ENCODE measurements at regions not wholly inside any gene's neighbourhood (a gene's known extent, or its start where the extent isn't known, plus 50 kb on each side); places are given as distances from the start of the nearest gene placed in this dataset.

DNA sequence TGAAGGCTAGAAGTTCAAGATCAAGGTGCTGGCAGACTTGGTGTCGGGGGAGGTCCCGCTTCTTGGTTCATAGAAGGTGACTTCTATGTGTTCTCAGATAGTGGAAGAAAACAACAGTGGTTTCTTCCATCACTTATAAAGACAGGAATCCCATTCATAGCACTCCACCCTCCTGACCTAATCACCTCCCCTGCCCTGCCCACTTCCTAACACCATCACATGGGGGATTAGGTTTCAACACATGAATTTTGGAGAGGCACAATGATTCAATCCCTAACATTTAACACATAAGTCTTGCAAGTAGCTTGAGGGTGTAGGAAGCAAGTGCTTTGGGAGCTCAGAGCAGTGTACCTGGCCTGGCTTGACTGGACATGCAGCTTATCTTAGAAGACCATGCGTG, 142.8 kb upstream of the TSHZ3 start:
- Histone ChIP-seq H3K4me1 (ENCODE audit: control insufficient read depth in 1 of 2, insufficient read depth in 2 of 2, low read depth in 1 of 2, low read length in 1 of 2) (no peaks in the 10 kb centered on the region), H3F3A (replicated peaks; ENCODE audit: insufficient read depth) (no peaks in the 10 kb centered on the region), H3K79me2 (ENCODE audit: insufficient read depth) (no peaks in the 10 kb centered on the region), H3K27ac (ENCODE audit: low read depth in 2 of 2, low read length in 1 of 2) (no peak overlapping the region), H4K20me1 (ENCODE audit: insufficient read depth) (no peaks in the 10 kb centered on the region), H3K9me3 (no peaks in the 10 kb centered on the region), H3K9ac (no peak overlapping the region), H2AFZ (ENCODE audit: low read depth) (no peak overlapping the region), H3K9me2 (no peaks in the 10 kb centered on the region), H3K36me3 (replicated peaks in 1 of 2; ENCODE audit: control insufficient read depth in 1 of 2, insufficient read depth in 2 of 2, low read length in 1 of 2) (no peaks in the 10 kb centered on the region), H3K4me3 (ENCODE audit: low read depth in 2 of 2, low read length in 1 of 2) (no peak overlapping the region), H3K27me3 (ENCODE audit: insufficient read depth) (no peaks in the 10 kb centered on the region), H3K4me2 (no peak overlapping the region)
- no peak for DNase-seq
- CTCF ChIA-PET: interaction anchor here (0.9 kb wide), 1 partner anchor 23 kb away, joined by 3 read pairs; no protein-coding TSS in a partner anchor
- TF ChIP-seq SMC3 (IDR thresholded peaks at IDR 0.05; ENCODE audit: low read depth, low read length): no peak
- no peak for TF ChIP-seq JUND (IDR thresholded peaks at IDR 0.05)
- no peak for TF ChIP-seq SIN3A (IDR thresholded peaks at IDR 0.05; ENCODE audit: borderline replicate concordance, low read depth, low read length)
- TF ChIP-seq MXI1 (IDR thresholded peaks at IDR 0.05; ENCODE audit: low read depth, low read length): no peak
- 33% methylated on average over 3 of the region's 3 CpGs for WGBS (ENCODE audit: low lambda C conversion rate)
- POLR2A ChIA-PET: no interaction called here

DNA sequence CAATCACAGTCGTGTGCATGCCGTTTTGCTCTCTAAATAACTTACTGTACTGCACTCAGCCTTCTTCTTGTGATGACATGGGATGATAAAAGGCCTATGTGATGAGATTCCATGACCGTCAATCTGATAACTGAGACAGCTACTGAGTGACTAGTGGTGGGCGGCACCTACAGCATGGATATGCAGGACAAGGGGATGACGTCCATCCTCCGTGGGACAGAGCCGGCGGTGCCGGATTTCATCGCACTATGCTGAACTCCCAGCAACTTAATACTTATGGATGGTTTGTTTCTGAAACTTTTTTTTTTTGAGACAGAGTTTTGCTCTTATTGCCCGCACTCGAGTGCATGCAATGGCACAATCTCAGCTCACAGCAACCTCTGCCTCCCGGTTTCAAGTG, 146.8 kb upstream of the TSHZ3 start:
- Histone ChIP-seq H3K4me1 (ENCODE audit: control insufficient read depth in 1 of 2, insufficient read depth in 2 of 2, low read depth in 1 of 2, low read length in 1 of 2) (no peaks in the 10 kb centered on the region; a peak in 1 of 4 replicates), H2AFZ (ENCODE audit: low read depth) (no peak overlapping the region), H3K9me2 (no peaks in the 10 kb centered on the region), H3K36me3 (replicated peaks in 1 of 2; ENCODE audit: control insufficient read depth in 1 of 2, insufficient read depth in 2 of 2, low read length in 1 of 2) (no peaks in the 10 kb centered on the region), H3K27ac (ENCODE audit: low read depth in 2 of 2, low read length in 1 of 2) (no peak overlapping the region), H3K4me2 (no peak overlapping the region), H3K79me2 (ENCODE audit: insufficient read depth) (no peaks in the 10 kb centered on the region), H3F3A (replicated peaks; ENCODE audit: insufficient read depth) (no peaks in the 10 kb centered on the region), H3K4me3 (ENCODE audit: low read depth in 2 of 2, low read length in 1 of 2) (no peak overlapping the region), H4K20me1 (ENCODE audit: insufficient read depth) (no peaks in the 10 kb centered on the region), H3K9me3 (no peaks in the 10 kb centered on the region), H3K9ac (no peak overlapping the region), H3K27me3 (ENCODE audit: insufficient read depth) (no peaks in the 10 kb centered on the region)
- no peak for TF ChIP-seq TEAD4 (IDR thresholded peaks at IDR 0.05; ENCODE audit: borderline replicate concordance, insufficient read depth)
- TF ChIP-seq RXRA (IDR thresholded peaks at IDR 0.05; ENCODE audit: borderline replicate concordance, low read depth): no peak
- TF ChIP-seq, protein P1, sequence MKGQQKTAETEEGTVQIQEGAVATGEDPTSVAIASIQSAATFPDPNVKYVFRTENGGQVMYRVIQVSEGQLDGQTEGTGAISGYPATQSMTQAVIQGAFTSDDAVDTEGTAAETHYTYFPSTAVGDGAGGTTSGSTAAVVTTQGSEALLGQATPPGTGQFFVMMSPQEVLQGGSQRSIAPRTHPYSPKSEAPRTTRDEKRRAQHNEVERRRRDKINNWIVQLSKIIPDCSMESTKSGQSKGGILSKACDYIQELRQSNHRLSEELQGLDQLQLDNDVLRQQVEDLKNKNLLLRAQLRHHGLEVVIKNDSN (IDR thresholded peaks at IDR 0.05; ENCODE audit: borderline replicate concordance, low read depth): no peak
- TF ChIP-seq MXI1 (IDR thresholded peaks at IDR 0.05; ENCODE audit: low read depth, low read length): no peak
- TF ChIP-seq CHD2 (IDR thresholded peaks at IDR 0.05; ENCODE audit: low read length, partially characterized antibody): no peak
- TF ChIP-seq POLR2AphosphoS5 (IDR thresholded peaks at IDR 0.05; ENCODE audit: low read depth, low read length): no peak
- TF ChIP-seq YY1 (IDR thresholded peaks at IDR 0.05; ENCODE audit: low read depth): no peak
- TF ChIP-seq, protein P2, sequence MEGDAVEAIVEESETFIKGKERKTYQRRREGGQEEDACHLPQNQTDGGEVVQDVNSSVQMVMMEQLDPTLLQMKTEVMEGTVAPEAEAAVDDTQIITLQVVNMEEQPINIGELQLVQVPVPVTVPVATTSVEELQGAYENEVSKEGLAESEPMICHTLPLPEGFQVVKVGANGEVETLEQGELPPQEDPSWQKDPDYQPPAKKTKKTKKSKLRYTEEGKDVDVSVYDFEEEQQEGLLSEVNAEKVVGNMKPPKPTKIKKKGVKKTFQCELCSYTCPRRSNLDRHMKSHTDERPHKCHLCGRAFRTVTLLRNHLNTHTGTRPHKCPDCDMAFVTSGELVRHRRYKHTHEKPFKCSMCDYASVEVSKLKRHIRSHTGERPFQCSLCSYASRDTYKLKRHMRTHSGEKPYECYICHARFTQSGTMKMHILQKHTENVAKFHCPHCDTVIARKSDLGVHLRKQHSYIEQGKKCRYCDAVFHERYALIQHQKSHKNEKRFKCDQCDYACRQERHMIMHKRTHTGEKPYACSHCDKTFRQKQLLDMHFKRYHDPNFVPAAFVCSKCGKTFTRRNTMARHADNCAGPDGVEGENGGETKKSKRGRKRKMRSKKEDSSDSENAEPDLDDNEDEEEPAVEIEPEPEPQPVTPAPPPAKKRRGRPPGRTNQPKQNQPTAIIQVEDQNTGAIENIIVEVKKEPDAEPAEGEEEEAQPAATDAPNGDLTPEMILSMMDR (IDR thresholded peaks at IDR 0.05): no peak
- no peak for TF ChIP-seq TCF12 (IDR thresholded peaks at IDR 0.05)
- TF ChIP-seq FOSL2 (IDR thresholded peaks at IDR 0.05; ENCODE audit: borderline replicate concordance, low read depth): no peak
- TF ChIP-seq FOXJ3 (CRISPR knock-in tag; IDR thresholded peaks at IDR 0.05): no peak
- no peak for TF ChIP-seq RAD21 (IDR thresholded peaks at IDR 0.05; ENCODE audit: low read length)
- no peak for TF ChIP-seq RCOR1 (IDR thresholded peaks at IDR 0.05; ENCODE audit: low read length)
- no peak for TF ChIP-seq ELF1 (IDR thresholded peaks at IDR 0.05)
- TF ChIP-seq NRF1 (IDR thresholded peaks at IDR 0.05; ENCODE audit: low read depth, low read length): no peak
- TF ChIP-seq TAF1 (IDR thresholded peaks at IDR 0.05; ENCODE audit: borderline replicate concordance, low read depth, low read length): no peak
- TF ChIP-seq GATA2 (CRISPR knock-in tag; IDR thresholded peaks at IDR 0.05): no peak
- TF ChIP-seq, protein P3, sequence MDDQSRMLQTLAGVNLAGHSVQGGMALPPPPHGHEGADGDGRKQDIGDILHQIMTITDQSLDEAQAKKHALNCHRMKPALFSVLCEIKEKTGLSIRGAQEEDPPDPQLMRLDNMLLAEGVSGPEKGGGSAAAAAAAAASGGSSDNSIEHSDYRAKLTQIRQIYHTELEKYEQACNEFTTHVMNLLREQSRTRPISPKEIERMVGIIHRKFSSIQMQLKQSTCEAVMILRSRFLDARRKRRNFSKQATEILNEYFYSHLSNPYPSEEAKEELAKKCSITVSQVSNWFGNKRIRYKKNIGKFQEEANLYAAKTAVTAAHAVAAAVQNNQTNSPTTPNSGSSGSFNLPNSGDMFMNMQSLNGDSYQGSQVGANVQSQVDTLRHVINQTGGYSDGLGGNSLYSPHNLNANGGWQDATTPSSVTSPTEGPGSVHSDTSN (IDR thresholded peaks at IDR 0.05): no peak
- TF ChIP-seq EZH2phosphoT487 (IDR thresholded peaks at IDR 0.05; ENCODE audit: borderline replicate concordance, low read depth): no peak
- no peak for DNase-seq
- ChIA-PET POLR2A (no interaction called here), CTCF (no interaction called here)
- WGBS (ENCODE audit: low lambda C conversion rate): 39% methylated on average over 7 of the region's 13 CpGs

Measured in SK-N-SH (cell line).